Spleen (tissue), 7 donors: ENCODE measurements at regions not wholly inside any gene's neighbourhood (a gene's known extent, or its start where the extent isn't known, plus 50 kb on each side); places are given as distances from the start of the nearest gene placed in this dataset.

ENCODE experiments used
- CTCF ChIP-seq, 11 experiments: fragments of 200-600 bp in 7 of 11; fragments of 450-650 bp in 4 of 11; sonication (generic) in 4 of 11; IDR thresholded peaks in 8 of 11; conservative IDR thresholded peaks in 3 of 11; 1 replicate in 7 of 11; 2 replicates in 4 of 11; pipeline versions ENCODE4 v1.4.0 to v1.8.0; 2016 to 2021; ENCODE audit warnings: antibody characterized with exemption in 11 of 11, inconsistent platforms in 4 of 11, mild to moderate bottlenecking in 1 of 11
- POLR2A ChIP-seq, 3 donors: fragments of 450-650 bp; IDR thresholded peaks; one replicate each; pipeline ENCODE4 v1.5.1; 2017; ENCODE audit warnings: antibody characterized with exemption in 3 of 3, mild to moderate bottlenecking in 1 of 3
- POLR2AphosphoS5 ChIP-seq, 3 donors: sonication (generic); formaldehyde crosslinking; IDR thresholded peaks; one replicate each; pipeline ENCODE4 v1.5.1; 2017; ENCODE audit warnings: antibody characterized with exemption in 3 of 3
- donor health status: DM: no; HTN: no; CAD: no; lungs with moderate emphysema.
- donor health status: DM: no; HTN: no; CAD: no.
- donor health status: DM: no; HTN: no; CAD: no.

GRCh38 chr14:85050180-85050579 lies 479.8 kb upstream of the FLRT2 start:
- TF ChIP-seq CTCF (IDR thresholded peaks at IDR 0.05 in 8 of 11, conservative IDR thresholded peaks at IDR 0.05 in 3 of 11) = no peak
- TF ChIP-seq POLR2A (IDR thresholded peaks at IDR 0.05) = no peak
- TF ChIP-seq POLR2AphosphoS5 (IDR thresholded peaks at IDR 0.05) = no peak
